BE2C (cell line): ENCODE measurements at regions not wholly inside any gene's neighbourhood (a gene's known extent, or its start where the extent isn't known, plus 50 kb on each side); places are given as distances from the start of the nearest gene placed in this dataset.

Source experiments
- DNase-seq: peaks from one replicate; pipeline ENCODE4 v3.0.0-alpha.2; 2020
- H3K27me3 ChIP-seq: fragments of 250-450 bp; sonication (Bioruptor Pico); 2 replicates; pipeline ENCODE4 v1.5.1; 2020; ENCODE audit warnings: mild to moderate bottlenecking
- H3K36me3 ChIP-seq: fragments of 250-450 bp; sonication (Bioruptor Pico); 2 replicates; pipeline ENCODE4 v1.5.1; 2020; ENCODE audit warnings: mild to moderate bottlenecking
- H3K4me1 ChIP-seq: fragments of 250-450 bp; sonication (Bioruptor Pico); 2 replicates; pipeline ENCODE4 v1.5.1; 2020
- H3K4me3 ChIP-seq: 2 replicates; pipeline ENCODE4 v1.5.1; 2011; ENCODE audit warnings: low read depth, low read length
- H3K9me3 ChIP-seq: fragments of 250-450 bp; sonication (Bioruptor Pico); 2 replicates; pipeline ENCODE4 v1.5.1; 2020
- CTCF ChIP-seq: IDR thresholded peaks from 2 replicates; pipeline ENCODE4 v1.5.1; 2012; ENCODE audit warnings: mild to moderate bottlenecking, low read depth, low read length

GRCh38 chr4:1561286-1561990 lies 122.7 kb downstream of the FAM53A start:
- H3K9me3 ChIP-seq: no peaks in the 10 kb centered on the region
- no peaks in the 10 kb centered on the region for H3K4me1 ChIP-seq
- no peaks in the 10 kb centered on the region for H3K36me3 ChIP-seq
- H3K27me3 ChIP-seq: peaks cover 64% of the 10 kb centered on the region
- H3K4me3 ChIP-seq: no peak overlapping the region
- no peak for DNase-seq
- TF ChIP-seq CTCF: no peak

- no peaks in the 10 kb centered on the region for H3K9me3 ChIP-seq
- H3K4me1 ChIP-seq: no peaks in the 10 kb centered on the region
- no peak for TF ChIP-seq CTCF
- no peaks in the 10 kb centered on the region for H3K36me3 ChIP-seq
- H3K4me3 ChIP-seq: no peak overlapping the region
- no peak for DNase-seq
- peaks cover 69% of the 10 kb centered on the region for H3K27me3 ChIP-seq
Observed at GRCh38 chr4:1559896-1560650, 124.0 kb downstream of the FAM53A start.

GRCh38 chr4:1558205-1558604 lies 125.9 kb downstream of the FAM53A start:
- H3K9me3 ChIP-seq: no peaks in the 10 kb centered on the region
- H3K27me3 ChIP-seq: peaks cover 72% of the 10 kb centered on the region
- no peak for DNase-seq
- no peaks in the 10 kb centered on the region for H3K4me1 ChIP-seq
- no peak for TF ChIP-seq CTCF
- no peaks in the 10 kb centered on the region for H3K36me3 ChIP-seq
- no peak overlapping the region for H3K4me3 ChIP-seq

GRCh38 chr4:1557221-1557597 lies 126.9 kb downstream of the FAM53A start:
- H3K4me3 ChIP-seq: no peak overlapping the region
- TF ChIP-seq CTCF: no peak
- DNase-seq: no peak
- peaks cover 63% of the 10 kb centered on the region for H3K27me3 ChIP-seq
- no peaks in the 10 kb centered on the region for H3K4me1 ChIP-seq
- no peaks in the 10 kb centered on the region for H3K9me3 ChIP-seq
- H3K36me3 ChIP-seq: no peaks in the 10 kb centered on the region

GRCh38 chr4:1556541-1557220 lies 127.4 kb downstream of the FAM53A start:
- Histone ChIP-seq H3K4me3 (no peak overlapping the region), H3K4me1 (no peaks in the 10 kb centered on the region), H3K36me3 (no peaks in the 10 kb centered on the region), H3K9me3 (no peaks in the 10 kb centered on the region), H3K27me3 (peaks cover 58% of the 10 kb centered on the region)
- no peak for DNase-seq
- TF ChIP-seq CTCF: no peak
